IPS DF 4.7 (cell line): ENCODE measurements at regions not wholly inside any gene's neighbourhood (a gene's known extent, or its start where the extent isn't known, plus 50 kb on each side); places are given as distances from the start of the nearest gene placed in this dataset.

ENCODE experiments used
- DNase-seq: peaks from one replicate; pipeline ENCODE4 v3.0.0-alpha.2; 2013; ENCODE audit warnings: low spot score; ENCODE audit errors: extremely low read depth

DNA sequence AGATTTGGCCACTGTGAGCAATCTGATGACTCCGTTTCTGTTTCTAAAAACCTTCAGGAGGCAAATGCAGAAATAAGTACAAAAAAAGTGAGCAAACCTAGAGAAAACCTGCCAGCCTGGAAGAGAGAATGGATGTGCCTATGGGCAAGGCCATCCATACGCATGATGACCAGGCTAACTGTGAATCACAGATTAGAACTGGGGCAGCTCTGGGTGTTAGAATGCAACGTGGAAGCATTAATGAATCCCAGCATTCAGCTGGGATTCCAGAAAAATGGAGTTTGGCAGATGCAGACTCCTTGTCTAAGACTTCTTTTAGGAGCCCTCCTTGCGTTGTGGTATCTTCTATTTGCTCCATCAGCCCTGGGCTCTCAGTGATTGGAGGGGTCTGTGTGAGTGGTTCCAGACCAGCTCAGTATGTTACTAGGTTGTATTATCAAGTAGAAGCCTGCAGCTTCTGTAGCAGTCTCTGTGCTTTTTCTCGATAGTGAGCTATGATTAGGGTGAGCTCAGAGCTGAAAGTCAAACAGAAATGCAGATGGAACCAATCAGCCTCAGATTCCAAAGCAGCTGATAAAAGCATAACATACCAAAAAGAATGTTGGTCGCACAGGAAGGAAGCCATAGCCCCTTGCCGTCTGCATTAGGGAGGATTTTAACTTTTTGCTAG is 154.0 kb downstream of the PSMG1 start:
- DNase-seq: no peak

GRCh38 chr21:39025198-39025597 is 158.1 kb downstream of the PSMG1 start:
- DNase-seq: no peak

GRCh38 chr21:39024538-39024937 is 158.7 kb downstream of the PSMG1 start:
- no peak for DNase-seq

- DNase-seq: no peak
These were observed 160.2 kb downstream of the PSMG1 start for GRCh38 chr21:39022863-39023693.

DNA sequence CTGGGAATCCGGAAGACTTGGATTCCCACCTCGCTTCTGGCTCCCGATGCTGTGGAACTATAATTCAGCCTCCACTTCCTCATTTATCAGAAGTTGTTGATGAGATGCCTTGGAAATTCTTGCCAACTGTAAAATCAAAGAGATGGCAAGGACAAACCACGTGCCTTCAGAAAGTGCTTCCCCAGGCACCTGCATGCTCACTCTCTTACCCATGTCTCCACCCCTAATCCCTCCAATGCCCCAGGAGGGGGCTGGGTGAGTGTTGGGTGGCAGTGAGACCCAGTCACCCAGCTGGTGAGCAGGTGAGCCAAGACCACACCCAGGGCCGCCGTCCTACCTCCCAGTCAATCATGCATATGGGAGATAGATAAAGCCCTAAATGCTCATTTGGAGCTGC is 160.8 kb downstream of the PSMG1 start:
- DNase-seq: no peak

- no peak for DNase-seq
These were observed 161.2 kb downstream of the PSMG1 start for GRCh38 chr21:39022035-39022434.

- no peak for DNase-seq
These were observed 161.8 kb downstream of the PSMG1 start for GRCh38 chr21:39021478-39021832.

DNA sequence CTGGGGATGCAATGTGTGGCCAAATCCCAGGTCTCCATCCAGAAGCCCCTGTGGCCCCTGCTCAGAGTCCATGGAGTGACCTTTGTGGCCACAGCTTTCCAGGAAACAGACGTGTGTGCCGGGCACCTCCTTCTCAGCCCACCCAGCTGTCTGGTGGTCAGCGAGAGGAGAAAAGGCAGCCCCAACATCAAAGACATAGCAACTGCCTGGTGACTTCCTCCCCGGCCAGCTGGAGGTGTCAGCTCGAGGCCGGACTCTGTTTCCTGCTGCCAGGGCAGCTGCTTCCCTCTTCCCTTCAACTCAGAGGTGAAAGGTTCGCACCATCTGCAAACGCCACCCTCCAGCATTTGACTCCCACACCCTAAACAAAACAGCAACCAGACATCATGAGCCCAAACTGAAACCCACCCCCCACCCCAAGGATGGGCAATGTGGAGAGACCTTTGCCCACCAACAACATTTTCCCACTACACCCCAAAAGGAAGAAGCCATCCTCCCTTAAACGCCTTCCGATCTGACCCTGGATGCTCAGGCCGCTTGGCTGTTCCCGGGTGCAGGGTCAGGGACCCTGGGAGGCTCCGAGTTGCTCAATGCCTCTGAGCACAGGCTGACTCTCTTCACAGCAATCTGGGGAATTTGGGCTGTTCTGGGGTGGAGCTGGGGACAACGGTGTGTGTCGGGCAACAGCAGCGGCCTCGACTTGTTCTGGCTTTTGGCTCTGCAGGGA is 162.3 kb downstream of the PSMG1 start:
- no peak for DNase-seq

DNA sequence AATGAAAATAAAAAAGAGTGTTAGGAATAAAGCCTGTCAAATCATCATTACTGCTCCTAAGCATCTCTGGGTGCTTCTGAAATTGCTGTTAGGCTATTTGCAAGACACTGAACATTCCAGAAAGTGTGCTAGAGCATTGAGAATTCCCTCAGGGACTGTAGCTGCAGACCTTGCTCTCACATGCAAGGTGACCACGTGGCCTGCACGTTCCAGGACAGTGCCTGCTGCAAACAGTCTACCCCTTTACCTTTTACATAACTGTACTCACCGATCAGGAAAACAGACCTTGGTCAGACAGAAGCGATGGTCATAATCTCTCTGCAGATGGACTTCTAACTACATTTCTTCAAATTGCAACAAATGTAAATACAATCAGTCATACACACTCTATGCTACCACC is 164.5 kb downstream of the PSMG1 start:
- no peak for DNase-seq

GRCh38 chr21:39016740-39017315 is 166.4 kb downstream of the PSMG1 start:
- DNase-seq: no peak

- no peak for DNase-seq
These were observed 168.5 kb downstream of the PSMG1 start for GRCh38 chr21:39014747-39015146.

DNA sequence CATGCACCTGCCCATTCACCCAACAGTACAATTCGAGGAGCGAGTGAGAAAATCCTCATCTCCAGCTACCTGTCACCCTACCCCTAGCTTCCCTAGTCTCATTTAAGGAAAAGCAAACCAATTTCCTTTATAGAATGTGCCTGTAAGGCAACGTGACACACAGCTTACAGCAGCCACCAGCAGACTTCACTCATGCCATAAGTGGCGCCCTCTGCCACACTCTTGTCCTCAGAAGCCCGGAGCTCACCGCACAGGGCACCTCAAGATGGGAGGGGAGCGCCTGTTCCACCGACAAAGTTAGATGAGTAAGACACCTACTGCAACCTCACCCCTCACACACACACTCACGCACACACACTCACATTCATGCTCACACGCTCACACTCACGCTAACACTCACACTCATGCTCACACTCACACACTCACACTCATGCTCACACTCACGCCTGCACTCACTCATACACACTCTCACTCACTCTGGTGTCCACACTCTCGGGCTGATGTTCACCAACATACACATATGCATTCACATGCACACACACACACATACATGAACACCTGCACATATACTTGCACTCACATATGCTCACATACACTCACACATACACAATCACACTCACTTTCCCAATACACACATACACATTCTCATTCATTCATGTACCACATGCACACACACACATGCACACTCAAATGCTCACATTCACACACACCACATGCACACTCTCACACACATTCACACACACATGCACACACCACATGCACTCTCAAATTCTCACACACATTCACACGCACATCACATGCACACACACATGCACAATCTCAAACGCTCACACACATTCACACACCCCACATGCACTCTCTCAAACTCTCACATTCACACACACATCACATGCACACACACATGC is 170.7 kb downstream of the PSMG1 start:
- no peak for DNase-seq

GRCh38 chr21:39011911-39012310 is 171.3 kb downstream of the PSMG1 start:
- DNase-seq: no peak

DNA sequence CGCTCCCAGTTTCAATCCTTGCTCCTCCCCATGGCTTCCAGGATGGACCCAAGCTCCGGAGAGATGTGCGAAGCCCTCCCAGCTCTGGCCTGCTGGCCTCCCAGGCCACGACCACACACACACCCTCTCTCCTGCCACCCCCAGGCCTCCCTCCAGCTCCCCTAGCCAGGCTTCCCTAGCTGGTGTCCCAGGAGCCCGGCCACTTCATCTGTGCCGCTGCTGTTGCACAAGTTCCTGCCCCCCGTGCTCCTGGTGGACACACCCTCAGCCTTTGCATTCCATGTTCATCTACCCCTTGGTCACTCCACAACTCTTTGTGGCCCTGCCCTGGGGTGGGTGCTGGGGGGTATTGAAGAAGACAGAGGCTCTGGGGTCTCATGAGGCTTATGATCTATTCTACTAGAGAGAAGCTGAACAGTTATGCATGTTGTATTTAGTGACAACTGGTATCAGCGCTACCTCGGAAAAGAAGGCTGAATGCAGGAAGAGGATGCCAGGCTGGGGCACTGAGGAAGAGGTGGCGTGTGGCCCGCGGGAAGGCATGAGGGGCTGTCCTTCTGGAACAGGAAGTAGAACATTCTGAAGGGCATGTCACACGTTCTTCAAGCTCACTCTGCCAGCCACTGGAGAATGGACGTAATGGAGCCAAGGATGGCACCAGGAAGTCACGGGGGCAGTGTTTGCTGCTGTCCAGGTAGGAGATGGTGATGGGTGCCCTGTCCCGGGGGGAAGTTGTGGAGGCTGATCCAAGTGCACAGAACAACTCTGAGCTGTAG is 172.4 kb downstream of the PSMG1 start:
- no peak for DNase-seq

DNA sequence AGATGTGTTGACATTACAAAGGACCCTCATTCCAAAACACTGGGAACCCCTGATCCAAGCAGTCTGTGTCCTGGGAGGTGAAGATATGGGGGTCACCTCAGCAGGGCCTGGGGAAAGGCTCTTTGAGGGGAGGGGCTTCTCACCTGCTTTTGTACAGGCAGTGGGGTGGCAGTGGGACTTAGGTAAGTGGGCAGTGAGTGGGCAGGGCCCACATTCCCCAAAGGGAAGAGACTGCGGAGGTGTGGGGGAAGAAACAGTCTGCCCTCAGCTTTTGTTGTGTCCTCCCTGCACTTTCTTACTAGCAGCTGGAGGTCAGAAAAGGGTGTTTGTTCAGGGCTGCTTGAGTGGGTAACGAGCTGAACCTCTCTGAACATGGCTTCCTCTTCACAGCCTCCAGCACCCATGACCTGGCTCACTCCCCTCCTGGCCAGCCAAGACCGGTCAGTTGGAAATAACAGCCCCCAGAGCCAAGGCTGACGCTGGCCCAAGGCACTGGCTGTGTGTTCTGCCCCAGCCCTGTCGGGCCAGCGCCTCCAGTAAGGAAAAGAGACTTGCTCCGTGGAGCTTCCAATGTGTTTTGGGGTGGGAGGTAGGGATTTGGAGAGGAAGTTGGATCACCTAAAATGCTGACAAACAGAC is 173.5 kb downstream of the PSMG1 start:
- no peak for DNase-seq

GRCh38 chr21:39007985-39008384 is 175.3 kb downstream of the PSMG1 start:
- DNase-seq: no peak

- DNase-seq: no peak
These were observed 175.7 kb downstream of the PSMG1 start for GRCh38 chr21:39007532-39007931.

- DNase-seq: no peak
These were observed 176.5 kb downstream of the PSMG1 start for GRCh38 chr21:39006571-39007311.

- no peak for DNase-seq
These were observed 177.8 kb downstream of the PSMG1 start for GRCh38 chr21:39005502-39005787.
